ENCODE measurements at regions not wholly inside any gene's neighbourhood (a gene's known extent, or its start where the extent isn't known, plus 50 kb on each side); places are given as distances from the start of the nearest gene placed in this dataset.
"Not testable (repeated sequence)": the region's sequence is repeated elsewhere in the genome, so short reads cannot be mapped to it uniquely, and the experiment has no call there.

DNA sequence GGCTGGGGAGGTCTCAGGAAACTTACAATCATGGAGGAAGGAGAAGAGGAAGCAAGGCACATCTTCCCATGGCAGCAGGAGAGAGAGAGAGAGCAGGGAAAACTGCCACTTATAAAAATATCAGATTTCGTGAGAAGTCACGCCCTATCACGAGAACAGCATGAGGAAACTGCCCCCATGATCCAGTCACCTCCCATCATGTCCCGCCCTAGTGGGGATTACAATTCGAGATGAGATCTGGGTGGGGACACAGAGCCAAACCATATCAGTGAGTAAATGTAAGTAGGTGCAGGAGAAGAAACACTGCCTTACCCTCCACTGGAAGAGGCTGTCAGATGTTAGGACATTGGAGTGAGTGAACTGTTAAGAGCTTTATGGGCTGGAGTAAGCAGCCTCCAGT, 270.4 kb downstream of the TFAP2C start:
- intact Hi-C loops (cut with DNase I) = no loop called here
- no peak for DNase-seq (ENCODE audit: low spot score)

DNA sequence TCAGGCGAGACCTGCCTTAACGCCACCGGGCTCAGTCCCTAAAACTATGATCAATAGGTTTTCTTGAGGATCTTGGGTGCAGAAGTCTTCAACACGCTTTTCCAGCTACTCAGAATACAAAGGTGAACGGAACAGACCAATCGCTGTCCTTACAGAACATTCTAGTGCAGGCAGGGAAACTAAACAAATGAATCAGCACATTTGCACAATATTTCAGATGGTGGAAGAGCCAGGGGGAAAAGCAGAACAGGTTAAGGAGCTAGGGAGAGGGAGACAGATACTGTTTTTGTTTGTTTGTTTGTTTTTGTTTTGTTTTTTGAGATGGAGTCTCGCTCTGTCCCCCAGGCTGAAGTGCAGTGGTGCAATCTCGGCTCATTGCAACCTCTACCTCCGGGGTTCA, 271.1 kb downstream of the TFAP2C start:
- DNase-seq (ENCODE audit: low spot score) = no peak
- intact Hi-C loops (cut with DNase I) = no loop called here

DNA sequence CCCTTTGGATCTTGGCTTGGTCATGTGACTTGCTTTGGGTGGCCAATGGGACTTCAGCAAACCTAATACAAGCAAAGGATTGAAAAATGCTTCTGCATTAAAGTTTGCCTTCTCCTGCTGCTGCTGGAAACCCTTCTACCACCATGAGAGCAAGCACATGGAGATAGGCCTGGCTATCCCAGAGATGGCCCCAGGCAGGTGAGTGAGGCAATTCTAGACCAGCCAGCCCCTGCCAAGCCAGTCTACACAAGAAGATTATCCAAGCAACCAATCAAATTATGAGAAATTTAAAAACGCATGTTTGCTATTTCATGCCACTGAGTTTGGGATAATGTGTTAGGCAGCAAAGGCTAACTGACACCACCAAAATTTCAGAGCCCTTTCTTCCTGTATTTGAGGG, 274.3 kb downstream of the TFAP2C start:
- no peak for DNase-seq (ENCODE audit: low spot score)
- intact Hi-C loops (cut with DNase I) = no loop called here

DNA sequence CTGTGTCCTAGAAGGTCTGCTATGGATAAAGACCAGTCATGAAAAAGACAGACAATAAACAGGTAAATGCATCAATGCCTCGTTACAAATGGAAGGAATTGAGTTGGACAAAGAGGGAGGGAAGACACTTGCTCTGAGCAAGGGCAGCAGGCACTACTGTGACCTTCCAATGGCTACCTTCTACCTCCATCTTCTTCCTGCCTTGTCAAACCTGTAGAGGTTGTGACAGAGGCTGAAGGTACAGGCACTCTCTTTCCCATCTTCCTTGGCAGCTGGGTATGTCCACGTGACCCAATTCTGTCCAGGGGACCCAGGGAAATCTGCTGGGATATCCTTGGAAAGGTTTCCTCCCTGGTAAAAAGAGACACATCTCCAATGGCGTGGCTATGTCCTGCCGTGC, 274.8 kb downstream of the TFAP2C start:
- intact Hi-C loops (cut with DNase I) = no loop called here
- no peak for DNase-seq (ENCODE audit: low spot score)

DNA sequence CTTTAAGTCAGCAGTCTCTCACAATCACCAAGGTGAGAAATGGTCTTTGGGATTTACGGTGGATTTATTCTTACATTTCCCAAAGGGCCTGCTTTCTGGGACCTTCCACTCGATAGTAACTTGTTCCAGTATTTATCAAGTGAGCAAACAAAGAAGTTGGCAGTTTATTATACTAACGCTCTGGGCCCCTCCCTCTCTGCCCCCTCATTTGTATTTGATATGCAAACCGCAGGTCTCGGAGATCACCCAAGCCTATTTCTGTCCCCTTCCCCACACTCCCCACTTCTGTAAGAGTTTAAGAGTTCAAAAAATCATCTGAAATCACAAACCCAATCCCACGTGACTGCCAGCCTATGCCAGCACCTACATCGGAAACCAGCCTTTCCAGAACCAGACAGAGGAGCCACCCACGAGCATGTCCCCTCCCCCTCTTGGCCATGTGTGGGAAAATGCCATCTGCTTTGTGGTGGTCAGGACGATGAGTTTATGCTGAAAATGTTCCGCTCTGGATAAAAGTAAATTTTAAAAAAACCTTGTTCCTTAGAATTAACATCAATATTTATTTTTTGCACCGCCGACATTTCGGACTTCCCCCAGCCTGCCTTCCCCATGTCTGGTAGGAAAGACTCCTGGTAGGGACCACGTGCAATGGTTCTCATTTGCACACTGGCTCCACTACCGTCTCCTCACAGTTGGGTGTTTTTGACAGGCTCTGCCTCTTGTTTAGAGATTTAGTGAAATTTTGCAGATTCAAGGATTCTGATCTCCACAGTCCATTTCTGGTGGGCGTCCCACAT, 281.0 kb downstream of the TFAP2C start:
- intact Hi-C loops (cut with DNase I) = no loop called here
- DNase-seq (ENCODE audit: low spot score) = no peak

GRCh38 chr20:56911946-56912345, 282.8 kb downstream of the TFAP2C start:
- no peak for DNase-seq (ENCODE audit: low spot score)
- intact Hi-C loops (cut with DNase I) = no loop called here

- DNase-seq (ENCODE audit: low spot score) = no peak
- intact Hi-C loops (cut with DNase I) = no loop called here
Measured at GRCh38 chr20:56914532-56914931, 285.4 kb downstream of the TFAP2C start.

DNA sequence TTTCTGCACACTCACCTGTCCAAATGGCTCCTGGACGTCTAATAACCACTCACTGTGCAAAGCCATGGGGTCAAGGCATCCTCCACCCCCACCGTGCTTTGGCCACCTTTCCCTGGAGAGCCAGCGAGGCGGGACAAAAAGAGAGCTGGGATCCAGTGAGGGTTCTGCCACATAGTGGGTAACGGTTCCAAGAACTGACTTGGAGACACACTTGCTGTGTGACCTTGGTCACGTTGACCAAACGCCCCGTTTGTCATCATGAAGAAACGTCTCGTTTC, 287.2 kb downstream of the TFAP2C start:
- intact Hi-C loops (cut with DNase I) = no loop called here
- no peak for DNase-seq (ENCODE audit: low spot score)

GRCh38 chr20:56920041-56920440, 290.9 kb downstream of the TFAP2C start:
- DNase-seq (ENCODE audit: low spot score); intact Hi-C loops (cut with DNase I): not testable (repeated sequence)

DNA sequence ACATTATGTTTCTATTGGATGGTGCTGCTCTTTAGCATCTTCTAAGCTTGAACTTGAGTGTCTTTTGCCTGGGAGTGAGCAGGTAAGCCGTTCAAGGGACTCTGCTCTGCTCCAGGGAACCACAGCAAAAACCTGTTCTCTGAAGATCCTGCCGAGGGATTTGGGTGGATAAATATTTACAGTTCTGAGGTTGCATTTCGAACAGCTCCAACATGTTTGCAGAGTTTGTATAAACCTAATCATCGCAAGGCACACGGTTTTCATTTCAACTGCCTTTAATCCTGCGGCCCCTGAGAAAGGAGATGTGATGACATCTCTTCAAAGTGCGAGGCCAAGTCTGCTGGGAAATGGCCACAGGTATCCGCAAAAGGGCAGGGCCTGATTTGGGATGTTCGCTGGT, 293.4 kb downstream of the TFAP2C start:
- no peak for DNase-seq (ENCODE audit: low spot score)
- intact Hi-C loops (cut with DNase I) = no loop called here

- DNase-seq (ENCODE audit: low spot score) = no peak
- intact Hi-C loops (cut with DNase I) = no loop called here
Measured at GRCh38 chr20:56924292-56925081, 295.4 kb downstream of the TFAP2C start.

- no peak for DNase-seq (ENCODE audit: low spot score)
- intact Hi-C loops (cut with DNase I) = no loop called here
Measured at GRCh38 chr20:56925082-56925830, 296.1 kb downstream of the TFAP2C start.

DNA sequence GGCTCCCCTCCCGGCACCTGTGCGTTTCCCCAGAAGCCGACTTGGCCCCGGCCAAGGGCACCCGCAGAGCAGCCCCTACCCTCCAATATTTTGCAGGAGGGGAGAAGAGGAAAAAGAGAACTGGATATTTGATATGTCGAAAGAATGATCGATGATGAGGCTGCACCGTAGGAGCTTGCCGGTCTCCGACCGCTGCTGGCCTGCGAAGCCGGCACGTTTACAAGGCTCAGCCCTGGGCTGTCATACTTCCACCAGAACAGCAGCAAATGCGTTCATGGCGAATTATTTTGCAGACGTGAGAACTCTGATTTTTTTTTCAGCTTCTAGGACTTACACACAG, 296.7 kb downstream of the TFAP2C start:
- no peak for DNase-seq (ENCODE audit: low spot score)
- intact Hi-C loops (cut with DNase I) = no loop called here

- DNase-seq (ENCODE audit: low spot score) = no peak
- intact Hi-C loops (cut with DNase I) = no loop called here
Measured at GRCh38 chr20:56926501-56926900, 297.4 kb downstream of the TFAP2C start.

DNA sequence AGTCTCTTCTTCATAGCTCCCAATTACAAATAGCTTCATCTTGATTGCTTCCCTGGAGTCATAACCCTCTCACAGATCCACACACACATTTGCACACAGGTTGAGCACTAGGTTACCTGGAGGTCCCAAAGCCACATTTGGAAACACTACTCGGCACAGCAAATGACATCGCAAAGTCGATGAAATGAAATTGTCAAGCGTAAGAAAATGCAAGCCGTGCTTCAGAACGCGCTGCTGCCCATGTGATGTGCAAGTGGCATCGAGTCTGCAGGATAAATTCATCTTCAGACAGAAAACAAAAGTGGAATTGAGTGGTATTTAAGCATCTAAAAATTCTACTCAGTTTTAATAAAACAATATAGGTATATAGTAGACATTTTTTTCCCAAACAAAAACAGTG, 298.0 kb downstream of the TFAP2C start:
- intact Hi-C loops (cut with DNase I) = no loop called here

DNA sequence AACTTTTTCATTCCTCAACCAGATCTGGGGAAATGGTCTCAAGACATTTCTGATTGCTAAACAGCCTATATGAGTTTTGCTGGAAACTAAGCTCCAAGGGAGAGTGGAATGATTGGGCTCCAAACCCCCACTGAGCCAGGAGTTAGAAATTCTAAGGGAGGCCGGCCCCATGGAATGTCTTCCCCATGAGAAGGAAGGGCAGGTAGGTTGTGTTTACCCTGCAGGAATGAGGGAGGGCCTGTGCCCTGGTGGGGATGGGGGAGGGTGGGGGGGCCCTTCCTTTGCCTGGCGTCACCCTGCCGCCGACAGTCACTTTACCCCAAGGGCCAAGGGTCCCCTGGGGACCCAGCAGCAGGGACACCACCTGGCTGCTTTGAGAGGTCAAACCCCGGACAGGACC, 298.9 kb downstream of the TFAP2C start:
- intact Hi-C loops (cut with DNase I) = no loop called here
- no peak for DNase-seq (ENCODE audit: low spot score)

More for the DNA sequence above, 298.0 kb downstream of the TFAP2C start:
- no peak for DNase-seq (ENCODE audit: low spot score)

DNA sequence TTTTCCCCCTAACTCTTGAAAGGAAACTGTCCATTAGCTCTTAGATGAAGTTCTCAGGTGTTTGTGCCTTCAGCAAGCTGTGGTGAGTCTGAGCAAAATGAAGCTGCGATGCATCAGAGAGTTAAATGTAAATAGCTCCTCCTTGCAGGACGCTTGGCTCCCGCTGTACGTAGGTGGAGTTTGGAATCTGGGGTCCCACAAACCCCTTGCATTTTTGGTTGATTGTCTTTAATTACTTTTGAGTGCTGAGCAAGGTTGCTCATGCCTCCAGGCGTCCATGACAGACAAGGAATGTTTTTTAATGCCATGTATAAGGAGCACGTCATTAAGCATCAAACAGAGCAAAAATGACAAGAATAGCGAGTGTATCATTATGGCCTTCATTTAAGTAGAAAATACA, 300.5 kb downstream of the TFAP2C start:
- intact Hi-C loops (cut with DNase I) = no loop called here

GRCh38 chr20:56930876-56931275, 301.8 kb downstream of the TFAP2C start:
- intact Hi-C loops (cut with DNase I) = no loop called here
- DNase-seq (ENCODE audit: low spot score) = no peak

More for the DNA sequence above, 300.5 kb downstream of the TFAP2C start:
- DNase-seq (ENCODE audit: low spot score) = no peak

GRCh38 chr20:56932575-56933330, 303.6 kb downstream of the TFAP2C start:
- no peak for DNase-seq (ENCODE audit: low spot score)
- intact Hi-C loops (cut with DNase I) = no loop called here

DNA sequence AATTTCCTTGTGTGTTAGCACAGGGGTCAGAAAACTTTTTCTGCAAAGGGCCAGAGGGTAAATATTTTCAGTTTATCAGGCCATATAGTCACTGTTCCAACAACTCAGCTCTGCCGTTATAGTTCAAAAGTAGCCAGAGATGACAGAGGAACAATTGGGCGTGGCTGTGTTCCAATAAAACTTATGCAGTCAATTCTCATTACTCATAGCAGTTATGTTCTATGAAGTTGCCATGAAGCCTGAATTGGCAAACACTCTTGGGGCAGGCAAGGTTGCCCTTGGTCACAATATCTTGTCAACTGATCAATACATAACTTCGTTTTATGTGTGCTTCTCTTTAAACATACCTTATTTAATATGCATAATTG, 304.2 kb downstream of the TFAP2C start:
- intact Hi-C loops (cut with DNase I) = no loop called here
- no peak for DNase-seq (ENCODE audit: low spot score)
